NCI-H748 treated with DMSO at 0.1 percent for 48 hours (cell line): ENCODE measurements at regions not wholly inside any gene's neighbourhood (a gene's known extent, or its start where the extent isn't known, plus 50 kb on each side); places are given as distances from the start of the nearest gene placed in this dataset.

ENCODE experiments used
- DNase-seq: peaks from one replicate; lab custom pipeline; 2025; lab: John Stamatoyannopoulos, UW

- DNase-seq = no peak
Measured at GRCh38 chr14:101481557-101481956, 79.7 kb upstream of the DIO3 start.

DNA sequence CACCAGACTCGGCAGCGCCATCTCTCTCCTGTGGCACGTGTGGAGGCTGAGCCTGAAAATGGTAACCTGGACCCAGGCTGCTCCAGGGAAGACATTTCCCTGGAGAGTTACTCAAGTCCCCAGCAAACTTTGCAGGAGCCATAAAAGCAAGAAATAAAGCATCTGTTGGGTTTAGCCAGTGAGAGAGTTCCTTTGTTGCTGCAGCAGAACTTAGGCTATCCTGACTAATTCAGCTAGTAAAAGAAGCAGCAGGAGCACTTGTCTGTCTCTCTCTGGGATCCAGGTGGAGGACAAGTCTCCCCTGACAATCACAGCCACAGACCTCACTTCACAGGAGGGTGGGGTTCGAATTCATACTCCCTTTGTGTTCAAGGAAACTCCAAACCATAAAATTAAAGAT lies 79.2 kb upstream of the DIO3 start:
- no peak for DNase-seq

DNA sequence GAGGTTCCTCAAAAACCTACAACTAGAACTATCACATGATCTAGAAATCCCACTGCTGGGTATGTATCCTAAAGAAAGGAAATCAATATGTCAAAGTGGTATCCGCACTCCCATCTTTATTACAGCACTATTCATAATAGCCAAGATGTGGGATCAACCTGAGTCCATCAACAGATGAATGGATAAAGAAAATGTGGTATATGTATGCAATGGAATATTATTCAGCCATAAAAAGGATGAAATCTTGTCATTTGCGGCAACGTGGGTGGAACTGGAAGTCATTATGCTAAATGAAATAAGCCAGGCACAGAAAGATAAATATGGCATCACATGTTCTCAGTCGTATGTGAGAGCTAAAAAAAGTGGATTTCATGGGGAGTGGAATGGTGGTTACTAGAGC lies 77.5 kb upstream of the DIO3 start:
- no peak for DNase-seq

- no peak for DNase-seq
Measured at GRCh38 chr14:101489092-101489760, 72.1 kb upstream of the DIO3 start.

DNA sequence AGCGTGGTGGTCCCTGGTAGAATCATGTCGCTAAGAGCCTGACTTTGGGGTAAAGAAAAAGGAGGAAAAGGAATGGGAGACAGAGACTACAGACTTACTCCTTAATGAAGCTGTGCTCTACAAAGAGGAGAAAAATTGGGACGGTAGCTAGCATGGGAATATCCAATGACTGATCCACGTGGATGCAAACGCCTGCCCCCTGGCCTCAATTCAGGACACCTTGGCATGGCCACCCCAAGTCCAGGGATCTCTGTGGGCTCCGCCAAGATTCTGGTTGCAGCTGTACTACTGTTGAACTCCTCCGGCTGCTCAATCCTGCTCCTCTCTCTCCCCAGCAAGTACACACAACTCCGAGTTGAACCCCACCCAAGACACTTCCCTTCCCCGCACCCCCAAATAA lies 70.5 kb upstream of the DIO3 start:
- DNase-seq = no peak

DNA sequence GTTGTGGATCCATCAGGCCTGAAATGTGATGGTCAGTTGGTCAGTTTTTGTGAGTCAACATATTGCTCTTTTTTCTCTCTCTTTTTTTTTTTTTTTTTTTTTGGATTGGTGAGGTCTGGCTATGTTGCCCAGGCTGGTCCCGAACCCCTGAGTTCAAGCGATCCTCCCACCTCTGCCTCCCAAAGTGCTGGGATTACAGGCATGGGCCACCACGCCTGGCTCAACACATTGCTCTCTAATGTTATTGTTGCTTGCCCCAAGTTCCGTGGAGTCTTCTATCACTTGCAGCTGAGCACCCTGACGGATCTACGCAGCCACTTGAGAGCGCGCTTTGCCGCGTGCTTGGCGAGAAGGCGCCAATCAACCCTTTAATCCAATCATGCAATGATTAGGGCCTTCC lies 69.5 kb upstream of the DIO3 start:
- no peak for DNase-seq

DNA sequence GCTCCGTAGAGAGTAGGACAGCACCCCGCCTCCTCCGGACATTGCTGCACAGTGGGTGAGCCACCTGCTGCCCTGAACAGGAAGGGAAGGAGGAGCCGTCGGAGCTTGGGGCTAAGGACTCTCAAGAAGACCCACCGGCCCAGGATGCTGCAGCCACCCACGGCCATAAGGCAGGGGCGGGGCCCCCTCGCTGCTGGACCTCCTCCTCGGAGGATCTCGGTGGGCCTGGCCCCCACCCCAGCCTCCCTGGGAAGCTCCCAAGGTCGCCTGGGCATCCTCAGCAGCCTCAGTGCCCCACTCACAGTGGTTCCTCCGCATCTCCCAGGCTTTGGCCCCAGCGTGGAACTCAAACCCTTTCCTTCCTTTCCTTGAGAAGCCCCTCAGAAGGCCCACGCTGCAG lies 68.6 kb upstream of the DIO3 start:
- no peak for DNase-seq

GRCh38 chr14:101494826-101495225 lies 66.5 kb upstream of the DIO3 start:
- DNase-seq = no peak

GRCh38 chr14:101495284-101495683 lies 66.0 kb upstream of the DIO3 start:
- DNase-seq = no peak

DNA sequence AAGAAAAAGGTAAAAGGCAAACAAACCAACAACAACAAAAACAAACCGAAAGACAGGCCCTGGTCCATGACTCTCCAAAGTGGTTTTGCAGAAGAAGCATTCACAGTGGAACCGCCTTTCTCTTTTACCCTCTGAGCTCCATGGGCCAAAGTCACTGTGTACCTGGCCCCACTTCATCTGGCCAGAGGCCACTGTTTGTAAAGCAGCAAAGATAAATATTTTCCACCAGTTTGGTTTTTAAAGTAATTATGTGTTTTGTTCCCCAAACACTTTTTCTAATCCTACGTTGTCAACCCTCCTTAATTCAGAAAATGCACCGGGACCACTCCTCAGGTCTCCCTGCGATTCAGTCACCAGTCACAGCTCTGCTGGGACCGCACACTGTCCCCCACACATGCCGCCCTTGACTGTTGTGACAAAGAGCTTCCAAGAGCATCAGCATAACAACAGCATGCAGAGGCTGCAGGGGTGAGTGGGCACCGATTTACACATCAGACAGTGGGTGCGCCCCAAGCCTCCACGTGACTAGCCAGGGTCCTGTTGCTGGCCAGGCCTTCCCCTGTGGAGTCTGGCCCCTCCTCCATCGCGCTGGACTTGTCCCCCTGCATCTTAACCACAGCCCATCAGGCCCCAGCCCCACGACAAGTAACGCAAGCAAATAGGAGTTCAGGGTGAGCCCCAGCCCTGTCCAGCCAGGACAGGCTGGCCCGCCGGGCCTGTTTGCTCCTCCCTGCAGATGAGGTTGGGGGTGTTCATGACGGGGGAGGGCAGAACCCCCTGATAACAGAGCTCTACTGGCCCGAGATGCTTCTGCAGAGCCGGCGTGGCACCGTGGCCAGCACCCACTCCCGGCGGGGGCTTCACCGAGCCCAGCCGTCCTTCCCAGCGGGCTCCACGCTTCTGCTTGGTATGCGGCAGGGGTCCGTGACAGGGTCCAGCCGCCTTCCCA lies 65.2 kb upstream of the DIO3 start:
- DNase-seq = no peak

DNA sequence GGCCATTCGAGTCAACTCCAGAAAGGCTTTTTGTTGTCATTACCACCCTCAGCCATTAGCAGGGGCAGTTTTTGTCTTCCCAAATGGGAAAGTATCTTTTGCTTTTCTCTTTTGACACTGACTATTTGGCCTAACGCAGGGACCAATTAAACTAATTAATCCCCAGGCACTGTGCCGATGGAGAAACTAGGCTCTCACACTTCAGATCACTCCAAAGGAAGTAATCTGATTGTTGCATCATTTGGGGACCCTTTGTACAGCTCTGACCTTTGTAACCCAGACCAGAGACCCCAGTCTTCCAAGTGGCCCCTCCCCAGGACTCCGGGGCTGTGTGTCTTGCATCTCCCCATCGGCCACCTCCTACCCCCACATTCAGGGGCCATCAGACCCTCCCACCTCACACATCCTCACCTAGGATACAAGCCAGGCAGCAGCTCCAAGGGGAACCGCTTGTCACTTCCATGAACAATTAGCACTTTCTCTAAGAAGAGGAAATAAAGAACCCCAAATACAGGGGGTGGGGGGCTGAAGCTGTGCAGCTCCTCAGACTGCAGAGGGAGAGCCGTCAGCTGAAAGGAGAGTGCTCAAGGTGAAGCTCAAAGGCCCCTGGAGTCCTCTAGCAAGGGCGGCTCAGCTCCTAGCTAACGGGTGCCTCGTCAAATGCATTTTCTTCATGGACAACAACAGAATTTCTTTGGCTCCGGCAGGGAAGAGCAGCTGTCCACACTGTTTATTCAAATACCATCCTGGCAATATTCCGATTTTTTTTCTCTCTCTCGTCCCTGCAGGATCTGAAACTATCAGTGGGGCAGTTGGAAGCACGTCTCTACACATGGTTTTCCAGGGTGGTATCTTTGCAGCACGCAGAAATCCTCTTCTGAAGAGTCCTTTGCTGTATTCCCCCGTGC lies 64.3 kb upstream of the DIO3 start:
- no peak for DNase-seq

DNA sequence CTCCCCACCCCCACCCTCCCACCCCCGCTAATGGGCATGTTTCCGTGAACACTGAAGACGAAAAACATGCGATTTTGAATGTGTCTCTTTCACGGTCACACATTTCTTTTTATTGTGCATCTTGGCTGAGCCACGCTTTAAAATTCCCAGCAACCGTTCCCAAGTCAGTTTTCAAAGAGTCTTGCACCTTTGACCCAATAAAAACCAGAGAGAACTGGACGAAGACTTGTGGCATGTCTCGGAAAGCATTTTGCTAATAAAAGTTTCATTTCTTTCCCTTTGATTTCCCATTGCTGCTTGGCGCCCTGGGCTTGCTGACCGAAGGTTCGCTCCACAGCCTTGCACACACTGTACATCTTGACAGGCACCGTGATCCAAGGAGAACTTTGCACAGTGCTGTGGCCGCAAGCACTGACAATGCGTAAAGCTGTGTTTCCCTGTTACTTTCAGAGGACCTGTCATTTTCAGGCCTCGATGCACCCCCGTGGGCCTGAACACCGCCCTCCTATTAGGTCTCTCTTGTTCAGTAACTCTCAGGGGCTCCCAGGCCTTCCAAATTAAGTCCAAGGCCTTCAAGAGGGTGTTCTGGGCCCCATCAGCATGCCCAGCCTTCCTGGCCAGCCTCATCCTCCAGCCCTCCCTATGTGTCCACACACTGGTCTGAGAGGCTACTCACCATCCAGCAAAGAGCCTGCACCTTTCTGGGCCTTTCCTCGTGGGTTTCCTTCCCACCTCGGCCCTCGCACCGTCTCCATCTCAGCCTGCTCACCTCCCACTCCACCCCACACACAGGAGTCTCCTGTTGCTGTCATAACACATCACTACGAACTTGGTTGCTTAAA lies 63.4 kb upstream of the DIO3 start:
- DNase-seq = no peak

GRCh38 chr14:101498526-101498860 lies 62.8 kb upstream of the DIO3 start:
- no peak for DNase-seq

GRCh38 chr14:101499080-101499479 lies 62.2 kb upstream of the DIO3 start:
- no peak for DNase-seq

DNA sequence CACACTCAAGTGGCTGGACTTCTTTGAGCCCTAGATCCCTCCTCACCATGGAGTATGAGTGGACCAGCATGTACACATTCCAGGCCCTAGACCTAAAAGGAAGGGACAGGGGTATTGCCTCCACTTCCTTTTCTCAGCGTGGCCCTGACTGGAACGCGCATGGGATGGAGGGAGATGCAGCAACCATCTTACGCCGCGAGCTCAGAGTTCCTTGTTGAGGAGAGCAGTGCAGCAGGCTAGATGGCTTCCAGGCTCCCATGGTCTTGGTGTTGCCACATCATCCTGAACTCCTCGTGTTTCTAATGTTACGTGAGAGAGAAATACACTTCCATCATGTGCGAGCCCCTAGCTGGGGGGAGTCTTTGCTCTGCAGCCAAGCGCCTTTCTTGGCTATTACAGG lies 61.8 kb upstream of the DIO3 start:
- DNase-seq = no peak

DNA sequence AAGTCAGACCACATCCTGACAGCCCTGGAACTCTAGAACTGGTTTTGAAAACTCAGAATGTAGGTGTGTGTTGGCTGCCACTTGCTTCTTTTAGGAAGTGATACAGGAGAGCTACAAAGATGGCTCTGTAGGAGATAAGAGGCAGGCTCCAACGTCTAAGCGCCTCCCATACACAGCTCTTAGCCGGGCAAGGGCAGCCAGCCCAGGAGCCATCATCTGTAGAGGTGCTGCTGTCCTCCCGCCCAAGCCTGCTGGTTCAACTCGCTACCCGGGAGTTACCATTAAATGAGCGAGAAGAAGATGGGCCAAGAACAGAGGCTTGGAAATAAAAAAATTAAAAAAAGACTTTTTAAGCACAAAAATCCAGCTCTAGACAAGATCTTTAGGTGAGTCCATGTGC lies 61.2 kb upstream of the DIO3 start:
- no peak for DNase-seq

- DNase-seq = no peak
Measured at GRCh38 chr14:101500681-101501080, 60.6 kb upstream of the DIO3 start.

DNA sequence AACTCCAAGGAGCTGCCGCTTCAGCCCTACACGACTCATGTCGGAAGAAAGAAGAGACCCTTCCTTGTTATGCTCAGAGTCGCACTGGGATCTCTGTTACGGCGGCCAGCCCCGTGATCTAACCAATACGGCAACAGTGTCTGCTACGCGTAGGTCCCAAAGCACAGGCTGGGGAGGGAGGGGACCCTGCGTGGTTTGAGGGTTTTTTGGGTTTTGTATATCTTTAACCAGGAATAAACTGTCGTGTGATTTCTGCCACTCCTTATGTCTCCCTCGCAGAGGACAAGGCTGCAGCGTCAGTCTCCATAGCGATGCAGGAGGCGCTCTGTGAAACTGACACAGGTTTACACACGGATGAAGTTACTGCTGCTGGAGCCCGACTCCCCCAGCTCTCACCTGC lies 60.0 kb upstream of the DIO3 start:
- no peak for DNase-seq

GRCh38 chr14:101501858-101502615 lies 59.3 kb upstream of the DIO3 start:
- DNase-seq = no peak

DNA sequence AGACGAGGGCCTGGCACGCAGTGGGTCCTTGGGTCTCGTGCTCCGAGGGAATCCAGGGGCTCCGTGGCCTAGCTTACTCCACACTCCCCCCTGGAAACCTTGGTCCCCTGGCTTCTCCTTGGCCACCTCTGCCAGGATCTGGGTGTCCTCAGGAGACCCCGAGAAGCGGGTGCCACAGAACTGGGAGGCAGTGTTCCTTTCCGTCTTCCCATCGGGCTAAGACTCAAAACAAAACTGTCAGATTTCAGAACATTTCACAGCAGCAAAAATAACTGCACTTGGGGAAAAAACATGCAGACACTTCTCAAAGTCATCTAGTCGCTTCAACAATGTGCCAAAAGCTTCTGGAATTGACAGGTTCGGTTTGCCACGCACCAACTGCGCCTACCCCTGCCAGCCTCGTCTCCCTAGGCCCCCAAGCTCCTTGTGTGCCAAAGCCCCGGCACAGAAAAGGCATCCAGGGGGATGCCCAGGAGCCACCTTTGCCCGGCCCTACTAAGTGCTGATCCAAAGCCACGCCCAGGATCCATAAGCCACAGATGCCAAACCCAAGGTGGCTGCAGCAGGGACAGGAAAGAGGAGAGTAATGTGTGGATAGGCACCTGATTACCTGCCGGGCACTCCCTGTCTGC lies 58.4 kb upstream of the DIO3 start:
- no peak for DNase-seq
